ENCODE measurements at regions not wholly inside any gene's neighbourhood (a gene's known extent, or its start where the extent isn't known, plus 50 kb on each side); places are given as distances from the start of the nearest gene placed in this dataset.

DNA sequence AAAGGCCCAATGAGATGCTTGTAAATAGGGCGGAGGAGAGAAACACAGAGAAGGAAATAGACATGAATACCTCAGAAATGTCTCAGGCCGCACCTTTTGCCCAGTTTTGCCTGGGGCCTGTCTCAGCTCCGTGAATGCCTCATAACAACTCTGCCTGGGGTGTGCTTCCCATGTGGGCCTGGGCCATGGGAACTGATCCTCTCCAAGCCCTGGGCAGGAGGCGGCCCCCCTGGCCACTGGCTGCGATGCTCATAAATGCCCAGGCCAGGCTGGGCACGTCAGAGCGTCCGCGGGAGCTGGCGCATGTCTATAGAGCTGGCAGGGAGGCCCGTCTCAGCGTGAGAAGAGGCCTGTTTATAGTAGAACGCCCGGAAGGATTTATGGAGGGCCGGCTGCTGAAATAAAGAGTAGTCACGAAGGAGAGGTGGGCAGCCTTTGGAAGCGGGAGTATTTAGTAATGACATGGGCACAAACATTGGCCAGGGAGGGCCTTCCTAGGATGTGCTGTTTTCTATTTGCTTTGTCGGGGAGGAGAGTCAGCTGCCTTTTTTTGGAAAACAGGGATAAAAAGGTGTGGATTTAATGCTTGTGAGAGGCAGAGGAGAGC lies 85.9 kb upstream of the IGF1R start:
- H3K4me1 Mint-ChIP-seq (ENCODE audit: low read depth): no peaks in the 10 kb centered on the region
- H3K4me3 Mint-ChIP-seq: no peak overlapping the region
- H3K9me3 Mint-ChIP-seq: no peaks in the 10 kb centered on the region
- peaks cover 22% of the 10 kb centered on the region for H3K27me3 Mint-ChIP-seq (ENCODE audit: insufficient read depth)
- no peak for DNase-seq
- no peaks in the 10 kb centered on the region for H3K36me3 Mint-ChIP-seq (ENCODE audit: low read depth)
- TF ChIP-seq, protein P1, sequence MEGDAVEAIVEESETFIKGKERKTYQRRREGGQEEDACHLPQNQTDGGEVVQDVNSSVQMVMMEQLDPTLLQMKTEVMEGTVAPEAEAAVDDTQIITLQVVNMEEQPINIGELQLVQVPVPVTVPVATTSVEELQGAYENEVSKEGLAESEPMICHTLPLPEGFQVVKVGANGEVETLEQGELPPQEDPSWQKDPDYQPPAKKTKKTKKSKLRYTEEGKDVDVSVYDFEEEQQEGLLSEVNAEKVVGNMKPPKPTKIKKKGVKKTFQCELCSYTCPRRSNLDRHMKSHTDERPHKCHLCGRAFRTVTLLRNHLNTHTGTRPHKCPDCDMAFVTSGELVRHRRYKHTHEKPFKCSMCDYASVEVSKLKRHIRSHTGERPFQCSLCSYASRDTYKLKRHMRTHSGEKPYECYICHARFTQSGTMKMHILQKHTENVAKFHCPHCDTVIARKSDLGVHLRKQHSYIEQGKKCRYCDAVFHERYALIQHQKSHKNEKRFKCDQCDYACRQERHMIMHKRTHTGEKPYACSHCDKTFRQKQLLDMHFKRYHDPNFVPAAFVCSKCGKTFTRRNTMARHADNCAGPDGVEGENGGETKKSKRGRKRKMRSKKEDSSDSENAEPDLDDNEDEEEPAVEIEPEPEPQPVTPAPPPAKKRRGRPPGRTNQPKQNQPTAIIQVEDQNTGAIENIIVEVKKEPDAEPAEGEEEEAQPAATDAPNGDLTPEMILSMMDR (IDR thresholded peaks at IDR 0.05): no peak
- H3K27ac Mint-ChIP-seq: no peak overlapping the region

DNA sequence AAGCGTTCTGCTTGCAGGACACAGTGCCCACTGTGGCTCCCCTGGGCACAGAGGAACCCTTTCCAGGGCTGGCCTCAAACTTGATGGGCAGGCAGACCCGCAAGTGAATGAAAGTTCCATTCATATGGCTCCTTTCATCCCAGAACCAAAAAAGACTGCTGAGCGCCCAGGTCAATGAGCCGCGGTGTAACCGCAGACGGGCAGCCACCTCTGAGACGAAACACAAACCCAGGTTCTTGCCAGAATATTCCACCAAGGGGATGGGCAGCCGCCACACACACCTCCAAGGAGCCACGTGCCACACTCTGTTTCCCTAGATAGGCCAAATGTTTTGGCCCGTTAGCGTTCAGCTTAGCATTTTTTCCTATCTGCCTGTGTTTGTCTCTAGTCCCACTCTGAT lies 82.8 kb upstream of the IGF1R start:
- H3K27me3 Mint-ChIP-seq (ENCODE audit: insufficient read depth): peaks cover 13% of the 10 kb centered on the region
- H3K9me3 Mint-ChIP-seq: no peaks in the 10 kb centered on the region
- no peaks in the 10 kb centered on the region for H3K4me1 Mint-ChIP-seq (ENCODE audit: low read depth)
- H3K27ac Mint-ChIP-seq: no peak overlapping the region
- no peak overlapping the region for H3K4me3 Mint-ChIP-seq
- no peaks in the 10 kb centered on the region for H3K36me3 Mint-ChIP-seq (ENCODE audit: low read depth)
- TF ChIP-seq, protein P1 (IDR thresholded peaks at IDR 0.05): no peak
- no peak for DNase-seq

DNA sequence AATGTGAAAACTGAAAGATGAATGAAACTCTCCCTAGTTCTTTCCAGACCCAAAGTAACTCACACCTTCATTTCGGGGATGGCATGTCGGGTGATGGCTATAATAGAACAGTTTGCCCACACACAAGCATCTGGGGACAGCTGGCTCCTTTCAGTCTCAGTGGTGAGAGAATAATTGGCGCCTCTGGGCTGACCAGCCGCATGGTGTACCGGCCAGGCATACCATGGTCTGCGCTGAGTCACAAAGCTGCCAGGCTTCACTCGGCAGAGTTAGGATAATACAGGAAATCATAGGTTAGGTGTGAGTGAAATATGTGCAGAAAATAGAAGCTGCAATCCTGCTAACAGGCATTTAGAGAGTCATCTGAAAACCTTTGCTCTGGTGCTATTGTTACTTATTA lies 80.4 kb upstream of the IGF1R start:
- TF ChIP-seq, protein P1 (IDR thresholded peaks at IDR 0.05): no peak
- H3K27me3 Mint-ChIP-seq (ENCODE audit: insufficient read depth): peaks cover 8% of the 10 kb centered on the region
- H3K27ac Mint-ChIP-seq: no peak overlapping the region
- H3K36me3 Mint-ChIP-seq (ENCODE audit: low read depth): no peaks in the 10 kb centered on the region
- no peak overlapping the region for H3K4me3 Mint-ChIP-seq
- no peak for DNase-seq
- H3K9me3 Mint-ChIP-seq: no peaks in the 10 kb centered on the region
- no peaks in the 10 kb centered on the region for H3K4me1 Mint-ChIP-seq (ENCODE audit: low read depth)

DNA sequence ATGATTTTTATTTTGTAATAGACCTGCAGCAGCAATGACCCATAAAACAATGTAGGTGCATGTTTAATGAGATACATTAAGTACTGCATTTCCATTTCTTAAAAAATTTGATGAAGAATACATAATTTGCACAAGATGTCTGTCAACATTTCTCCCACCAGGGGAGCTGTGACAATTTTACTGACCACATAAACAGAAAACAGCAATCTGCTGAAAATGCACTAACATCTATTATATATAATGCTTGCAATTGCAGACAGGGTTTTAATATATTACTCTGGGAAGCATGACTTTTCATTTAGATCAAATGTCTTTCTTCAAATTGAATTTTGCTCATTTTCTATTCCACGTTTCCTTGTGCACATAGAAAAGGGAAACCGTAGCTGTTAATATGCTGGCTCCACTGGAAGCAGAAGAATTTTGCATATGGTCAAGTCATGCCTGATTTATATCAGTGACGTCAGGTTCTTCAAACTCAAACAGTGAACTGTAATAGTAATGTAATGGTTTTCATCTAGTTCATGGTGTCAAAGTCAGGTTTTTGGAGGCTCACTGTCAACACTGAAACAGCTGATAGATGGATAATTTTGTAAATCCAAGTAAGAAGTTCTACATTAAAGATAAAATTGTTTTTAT lies 79.8 kb upstream of the IGF1R start:
- no peaks in the 10 kb centered on the region for H3K4me1 Mint-ChIP-seq (ENCODE audit: low read depth)
- H3K27me3 Mint-ChIP-seq (ENCODE audit: insufficient read depth): peaks cover 8% of the 10 kb centered on the region
- TF ChIP-seq, protein P1 (IDR thresholded peaks at IDR 0.05): peak; percentile 82
- no peak overlapping the region for H3K27ac Mint-ChIP-seq
- H3K36me3 Mint-ChIP-seq (ENCODE audit: low read depth): no peaks in the 10 kb centered on the region
- DNase-seq: no peak
- H3K9me3 Mint-ChIP-seq: no peaks in the 10 kb centered on the region
- no peak overlapping the region for H3K4me3 Mint-ChIP-seq

DNA sequence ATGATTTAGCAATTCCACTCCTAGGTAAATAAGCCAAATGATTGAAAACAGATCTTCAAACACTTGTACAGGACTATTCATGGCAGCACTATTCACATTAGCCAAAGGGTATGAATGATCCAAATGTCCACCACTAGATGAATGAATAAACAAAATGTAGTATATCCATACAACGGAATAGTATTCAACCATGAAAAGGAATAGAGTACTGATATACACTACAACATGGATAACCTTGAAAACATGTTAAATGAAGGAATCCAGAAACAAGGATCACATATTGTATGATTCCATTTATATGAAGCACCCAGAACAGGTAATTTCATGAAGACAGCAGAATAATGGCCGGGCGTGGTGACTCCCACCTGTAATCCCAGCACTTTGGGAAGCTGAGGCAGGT lies 78.2 kb upstream of the IGF1R start:
- Mint-ChIP-seq H3K9me3 (no peaks in the 10 kb centered on the region), H3K36me3 (ENCODE audit: low read depth) (no peaks in the 10 kb centered on the region), H3K4me1 (ENCODE audit: low read depth) (no peaks in the 10 kb centered on the region), H3K4me3 (no peak overlapping the region), H3K27ac (no peak overlapping the region), H3K27me3 (ENCODE audit: insufficient read depth) (peaks cover 8% of the 10 kb centered on the region)
- TF ChIP-seq, protein P1 (IDR thresholded peaks at IDR 0.05): no peak
- no peak for DNase-seq

All from HFFc6 (cell line).